Brain microvascular endothelial cell (primary cell): ENCODE measurements at regions not wholly inside any gene's neighbourhood (a gene's known extent, or its start where the extent isn't known, plus 50 kb on each side); places are given as distances from the start of the nearest gene placed in this dataset.

Experiments
- DNase-seq: peaks from one replicate; pipeline ENCODE4 v3.0.0-alpha.2; 2020
- H3K27ac ChIP-seq: fragments of 250-450 bp; sonication (Bioruptor Pico); 2 replicates; pipeline ENCODE4 v1.5.1; 2020; ENCODE audit warnings: mild to moderate bottlenecking, moderate library complexity
- H3K27me3 ChIP-seq: fragments of 250-450 bp; sonication (Bioruptor Pico); replicated peaks from 2 replicates; pipeline ENCODE4 v1.5.1; 2020; ENCODE audit warnings: mild to moderate bottlenecking
- H3K36me3 ChIP-seq: fragments of 250-450 bp; sonication (Bioruptor Pico); replicated peaks from 2 replicates; pipeline ENCODE4 v1.5.1; 2020; ENCODE audit warnings: mild to moderate bottlenecking
- H3K4me3 ChIP-seq: 2 replicates; pipeline ENCODE4 v1.5.1; 2011; ENCODE audit warnings: low read depth, mild to moderate bottlenecking, control low read depth, low read length, moderate library complexity
- CTCF ChIP-seq: IDR thresholded peaks from 2 replicates; pipeline ENCODE4 v1.5.1; 2011; ENCODE audit warnings: low read depth, mild to moderate bottlenecking, moderate library complexity, low read length, control low read depth, inconsistent platforms; ENCODE audit errors: missing control alignments
- in situ Hi-C: cut with HindIII; loops from 2 replicates; pipeline ENCODE4 v1.10.0; 2017; ENCODE audit warnings: low sequenced_read_pairs, low pct_ligation_motif_present

GRCh38 chr7:32131091-32131490 lies 60.9 kb upstream of the PDE1C start:
- Histone ChIP-seq H3K27me3 (no peaks in the 10 kb centered on the region), H3K27ac (no peak overlapping the region), H3K36me3 (no peaks in the 10 kb centered on the region), H3K4me3 (no peak overlapping the region)
- TF ChIP-seq CTCF: no peak
- DNase-seq: no peak
- in situ Hi-C loops: no loop called here

- H3K27me3 ChIP-seq: no peaks in the 10 kb centered on the region
- in situ Hi-C loops: no loop called here
- H3K4me3 ChIP-seq: no peak overlapping the region
- no peak overlapping the region for H3K27ac ChIP-seq
- DNase-seq: no peak
- TF ChIP-seq CTCF: no peak
- no peaks in the 10 kb centered on the region for H3K36me3 ChIP-seq
Measured at GRCh38 chr7:32126843-32127242, 56.6 kb upstream of the PDE1C start.
